ENCODE measurements at regions not wholly inside any gene's neighbourhood (a gene's known extent, or its start where the extent isn't known, plus 50 kb on each side); places are given as distances from the start of the nearest gene placed in this dataset.
A peak's percentile ranks its signal among the peaks of the same experiment; 100 is the strongest.

- no peak for DNase-seq
Measured at GRCh38 chr11:28879869-28880268, 771.7 kb downstream of the METTL15 start.

GRCh38 chr11:28878025-28878424 lies 769.8 kb downstream of the METTL15 start:
- DNase-seq, result no peak

GRCh38 chr11:28877340-28877739 lies 769.2 kb downstream of the METTL15 start:
- no peak for DNase-seq

GRCh38 chr11:28874706-28875105 lies 766.5 kb downstream of the METTL15 start:
- no peak for DNase-seq

- no peak for DNase-seq
Measured at GRCh38 chr11:28871090-28871489, 762.9 kb downstream of the METTL15 start.

GRCh38 chr11:28863422-28863821 lies 755.2 kb downstream of the METTL15 start:
- DNase-seq, result no peak

GRCh38 chr11:28860893-28861292 lies 752.7 kb downstream of the METTL15 start:
- peak; percentile 23 for DNase-seq

- DNase-seq, result no peak
Measured at GRCh38 chr11:28858076-28858475, 749.9 kb downstream of the METTL15 start.

- DNase-seq, result no peak
Measured at GRCh38 chr11:28849053-28849452, 740.9 kb downstream of the METTL15 start.

- DNase-seq, result no peak
Measured at GRCh38 chr11:28842716-28843115, 734.5 kb downstream of the METTL15 start.

- no peak for DNase-seq
Measured at GRCh38 chr11:28838741-28839140, 730.6 kb downstream of the METTL15 start.

GRCh38 chr11:28837599-28837998 lies 729.4 kb downstream of the METTL15 start:
- DNase-seq, result no peak

GRCh38 chr11:28836285-28837081 lies 728.3 kb downstream of the METTL15 start:
- DNase-seq, result no peak

- DNase-seq, result no peak
Measured at GRCh38 chr11:28835790-28836189, 727.6 kb downstream of the METTL15 start.

- DNase-seq, result no peak
Measured at GRCh38 chr11:28835317-28835716, 727.1 kb downstream of the METTL15 start.

- DNase-seq, result no peak
Measured at GRCh38 chr11:28834877-28835276, 726.7 kb downstream of the METTL15 start.

- DNase-seq, result no peak
Measured at GRCh38 chr11:28833670-28834069, 725.5 kb downstream of the METTL15 start.

GRCh38 chr11:28833169-28833568 lies 725.0 kb downstream of the METTL15 start:
- DNase-seq, result no peak

GRCh38 chr11:28826807-28827206 lies 718.6 kb downstream of the METTL15 start:
- no peak for DNase-seq

GRCh38 chr11:28822576-28822975 lies 714.4 kb downstream of the METTL15 start:
- DNase-seq, result no peak

GRCh38 chr11:28820296-28820989 lies 712.3 kb downstream of the METTL15 start:
- no peak for DNase-seq

- DNase-seq, result no peak
Measured at GRCh38 chr11:28819741-28820140, 711.6 kb downstream of the METTL15 start.

- DNase-seq, result no peak
Measured at GRCh38 chr11:28815110-28815509, 706.9 kb downstream of the METTL15 start.

GRCh38 chr11:28808771-28809170 lies 700.6 kb downstream of the METTL15 start:
- no peak for DNase-seq

Measured in tongue (tissue), 1 donor.